HEK293 (cell line): ENCODE measurements at regions not wholly inside any gene's neighbourhood (a gene's known extent, or its start where the extent isn't known, plus 50 kb on each side); places are given as distances from the start of the nearest gene placed in this dataset.

ENCODE experiments used
- CTCF ChIA-PET: fragments of 350-600 bp; formaldehyde crosslinking; extraction: SDS; loops from one replicate; lab custom pipeline; 2021; ENCODE audit warnings: antibody characterized with exemption; lab: Yijun Ruan, JAX
- POLR2A ChIA-PET: fragments of 300-600 bp; formaldehyde crosslinking; extraction: SDS; loops from one replicate; lab custom pipeline; 2020; ENCODE audit warnings: antibody characterized with exemption, inconsistent platforms; lab: Yijun Ruan, JAX
- H3K27ac ChIP-seq: fragments of 200-500 bp; sonication (Bioruptor generic); 2 replicates; pipeline ENCODE4 v1.5.1; 2014; ENCODE audit warnings: low read depth, low read length, control low read depth, inconsistent platforms; ENCODE audit errors: extremely low read depth
- H3K36me3 ChIP-seq, 2 experiments: fragments of 200-500 bp in 1 of 2; sonication (Bioruptor generic) in 1 of 2; 1 replicate in 1 of 2; 2 replicates in 1 of 2; pipeline ENCODE4 v1.5.1; 2014 to 2017; ENCODE audit warnings: inconsistent platforms in 2 of 2, low read length in 2 of 2; ENCODE audit not compliant: control insufficient read depth in 2 of 2, insufficient read depth in 1 of 2
- H3K4me1 ChIP-seq: fragments of 200-500 bp; sonication (Bioruptor generic); 2 replicates; pipeline ENCODE4 v1.5.1; 2014; ENCODE audit warnings: mild to moderate bottlenecking, low read length, inconsistent platforms; ENCODE audit not compliant: control insufficient read depth, insufficient read depth
- H3K4me3 ChIP-seq: 2 replicates; pipeline ENCODE4 v1.5.1; 2011; ENCODE audit warnings: low read depth, mild to moderate bottlenecking, control low read depth, low read length, moderate library complexity
- H3K9me3 ChIP-seq: fragments of 200-500 bp; sonication (Bioruptor generic); 2 replicates; pipeline ENCODE4 v1.5.1; 2014; ENCODE audit warnings: low read depth, low read length, inconsistent platforms; ENCODE audit not compliant: control insufficient read depth, insufficient read depth
- RBAK ChIP-seq: fragments of 450-650 bp; formaldehyde crosslinking; IDR thresholded peaks from 2 replicates; pipeline ENCODE4 v1.5.1; 2016; ENCODE audit warnings: missing biosample characterization, missing genetic modification characterization
- ZBTB17 ChIP-seq: fragments of 450-650 bp; formaldehyde crosslinking; IDR thresholded peaks from 2 replicates; pipeline ENCODE4 v1.5.1; 2016; ENCODE audit warnings: missing biosample characterization, missing genetic modification characterization
- ZNF132 ChIP-seq: fragments of 450-650 bp; formaldehyde crosslinking; IDR thresholded peaks from 2 replicates; pipeline ENCODE4 v1.5.1; 2017; ENCODE audit warnings: missing biosample characterization, missing genetic modification characterization, borderline replicate concordance
- ZNF221 ChIP-seq: fragments of 450-650 bp; formaldehyde crosslinking; IDR thresholded peaks from 2 replicates; pipeline ENCODE4 v1.5.1; 2017; ENCODE audit warnings: missing biosample characterization, missing genetic modification characterization, borderline replicate concordance
- ZNF23 ChIP-seq: fragments of 450-650 bp; formaldehyde crosslinking; IDR thresholded peaks from 2 replicates; pipeline ENCODE4 v1.5.1; 2016; ENCODE audit warnings: missing biosample characterization, missing genetic modification characterization, borderline replicate concordance
- ZNF350 ChIP-seq: fragments of 450-650 bp; formaldehyde crosslinking; IDR thresholded peaks from 2 replicates; pipeline ENCODE4 v1.5.0; 2017; ENCODE audit warnings: missing biosample characterization, mild to moderate bottlenecking, missing genetic modification characterization
- ZNF416 ChIP-seq: fragments of 450-650 bp; formaldehyde crosslinking; IDR thresholded peaks from 2 replicates; pipeline ENCODE4 v1.5.1; 2016; ENCODE audit warnings: missing biosample characterization, missing genetic modification characterization
- ZNF501 ChIP-seq: fragments of 450-650 bp; formaldehyde crosslinking; IDR thresholded peaks from 2 replicates; pipeline ENCODE4 v1.5.1; 2016; ENCODE audit warnings: missing biosample characterization, missing genetic modification characterization
- ZNF549 ChIP-seq: fragments of 450-650 bp; IDR thresholded peaks from 2 replicates; pipeline ENCODE4 v1.5.1; 2018; ENCODE audit warnings: missing biosample characterization, missing genetic modification characterization, mild to moderate bottlenecking, inconsistent platforms, moderate library complexity
- ZNF555 ChIP-seq: fragments of 450-650 bp; formaldehyde crosslinking; conservative IDR thresholded peaks from 2 replicates; pipeline ENCODE4 v1.5.1; 2017; ENCODE audit warnings: missing biosample characterization, mild to moderate bottlenecking, missing genetic modification characterization, inconsistent platforms
- ZNF776 ChIP-seq: fragments of 450-650 bp; formaldehyde crosslinking; IDR thresholded peaks from 2 replicates; pipeline ENCODE4 v1.5.0; 2017; ENCODE audit warnings: missing biosample characterization, missing genetic modification characterization, borderline replicate concordance
- ZSCAN30 ChIP-seq: fragments of 450-650 bp; IDR thresholded peaks from 2 replicates; pipeline ENCODE4 v1.5.1; 2018; ENCODE audit warnings: missing biosample characterization, mild to moderate bottlenecking, missing genetic modification characterization, moderate library complexity
- TF ChIP-seq, protein P1 (sequence below): fragments of 450-650 bp; formaldehyde crosslinking; IDR thresholded peaks from 2 replicates; pipeline ENCODE4 v1.5.1; 2016; ENCODE audit warnings: missing biosample characterization, missing genetic modification characterization
- TF ChIP-seq, protein P2 (sequence below): fragments of 450-650 bp; formaldehyde crosslinking; IDR thresholded peaks from 2 replicates; pipeline ENCODE4 v1.5.1; 2016; ENCODE audit warnings: missing biosample characterization, missing genetic modification characterization
- TF ChIP-seq, protein P3 (sequence below): fragments of 450-650 bp; formaldehyde crosslinking; IDR thresholded peaks from 2 replicates; pipeline ENCODE4 v1.5.1; 2016; ENCODE audit warnings: missing biosample characterization, missing genetic modification characterization
- TF ChIP-seq, protein P4 (sequence below): fragments of 450-650 bp; formaldehyde crosslinking; IDR thresholded peaks from 2 replicates; pipeline ENCODE4 v1.5.1; 2016; ENCODE audit warnings: missing biosample characterization, missing genetic modification characterization
- TF ChIP-seq, protein P5 (sequence below): fragments of 450-650 bp; formaldehyde crosslinking; conservative IDR thresholded peaks from 2 replicates; pipeline ENCODE4 v1.5.1; 2016; ENCODE audit warnings: low read depth, missing biosample characterization, missing genetic modification characterization

DNA sequence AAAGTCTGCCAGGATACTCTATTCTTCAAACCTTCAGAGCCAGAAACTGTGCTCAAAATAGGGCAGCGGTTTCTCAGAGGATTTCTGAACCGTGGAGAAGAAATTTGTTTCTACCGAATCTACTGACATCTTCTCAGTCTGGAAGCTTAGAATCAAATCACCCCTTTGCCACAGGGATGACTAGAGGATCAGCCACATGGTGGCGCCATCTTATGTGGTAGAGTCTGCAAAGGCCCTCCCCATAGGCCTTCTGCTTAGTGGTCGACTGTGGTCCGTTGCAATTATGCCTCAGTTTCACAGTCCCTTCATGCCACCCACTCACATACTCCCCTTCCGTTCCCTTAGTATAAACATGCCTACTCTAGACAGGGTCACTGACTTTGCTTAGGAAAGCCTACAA lies 680.7 kb upstream of the SPANXN1 start:
- H3K36me3 ChIP-seq = no peaks in the 10 kb centered on the region
- POLR2A ChIA-PET = no interaction called here
- H3K27ac ChIP-seq = no peak overlapping the region
- H3K4me3 ChIP-seq = no peak overlapping the region
- H3K9me3 ChIP-seq = no peaks in the 10 kb centered on the region
- H3K4me1 ChIP-seq = no peaks in the 10 kb centered on the region
- TF ChIP-seq ZNF416 (no peak), ZNF350 (no peak), ZNF132 (tag by site-specific recombination) (no peak), ZNF549 (tag by site-specific recombination) (no peak), ZNF23 (tag by site-specific recombination) (no peak), ZNF555 (tag by site-specific recombination) (no peak), ZNF501 (tag by site-specific recombination) (no peak), RBAK (tag by site-specific recombination) (no peak), ZNF776 (tag by site-specific recombination) (no peak), ZBTB17 (no peak), ZNF221 (tag by site-specific recombination) (no peak), ZSCAN30 (tag by site-specific recombination) (no peak)
- TF ChIP-seq, protein P1, sequence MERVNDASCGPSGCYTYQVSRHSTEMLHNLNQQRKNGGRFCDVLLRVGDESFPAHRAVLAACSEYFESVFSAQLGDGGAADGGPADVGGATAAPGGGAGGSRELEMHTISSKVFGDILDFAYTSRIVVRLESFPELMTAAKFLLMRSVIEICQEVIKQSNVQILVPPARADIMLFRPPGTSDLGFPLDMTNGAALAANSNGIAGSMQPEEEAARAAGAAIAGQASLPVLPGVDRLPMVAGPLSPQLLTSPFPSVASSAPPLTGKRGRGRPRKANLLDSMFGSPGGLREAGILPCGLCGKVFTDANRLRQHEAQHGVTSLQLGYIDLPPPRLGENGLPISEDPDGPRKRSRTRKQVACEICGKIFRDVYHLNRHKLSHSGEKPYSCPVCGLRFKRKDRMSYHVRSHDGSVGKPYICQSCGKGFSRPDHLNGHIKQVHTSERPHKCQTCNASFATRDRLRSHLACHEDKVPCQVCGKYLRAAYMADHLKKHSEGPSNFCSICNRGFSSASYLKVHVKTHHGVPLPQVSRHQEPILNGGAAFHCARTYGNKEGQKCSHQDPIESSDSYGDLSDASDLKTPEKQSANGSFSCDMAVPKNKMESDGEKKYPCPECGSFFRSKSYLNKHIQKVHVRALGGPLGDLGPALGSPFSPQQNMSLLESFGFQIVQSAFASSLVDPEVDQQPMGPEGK (tag by site-specific recombination) = no peak
- TF ChIP-seq, protein P2, sequence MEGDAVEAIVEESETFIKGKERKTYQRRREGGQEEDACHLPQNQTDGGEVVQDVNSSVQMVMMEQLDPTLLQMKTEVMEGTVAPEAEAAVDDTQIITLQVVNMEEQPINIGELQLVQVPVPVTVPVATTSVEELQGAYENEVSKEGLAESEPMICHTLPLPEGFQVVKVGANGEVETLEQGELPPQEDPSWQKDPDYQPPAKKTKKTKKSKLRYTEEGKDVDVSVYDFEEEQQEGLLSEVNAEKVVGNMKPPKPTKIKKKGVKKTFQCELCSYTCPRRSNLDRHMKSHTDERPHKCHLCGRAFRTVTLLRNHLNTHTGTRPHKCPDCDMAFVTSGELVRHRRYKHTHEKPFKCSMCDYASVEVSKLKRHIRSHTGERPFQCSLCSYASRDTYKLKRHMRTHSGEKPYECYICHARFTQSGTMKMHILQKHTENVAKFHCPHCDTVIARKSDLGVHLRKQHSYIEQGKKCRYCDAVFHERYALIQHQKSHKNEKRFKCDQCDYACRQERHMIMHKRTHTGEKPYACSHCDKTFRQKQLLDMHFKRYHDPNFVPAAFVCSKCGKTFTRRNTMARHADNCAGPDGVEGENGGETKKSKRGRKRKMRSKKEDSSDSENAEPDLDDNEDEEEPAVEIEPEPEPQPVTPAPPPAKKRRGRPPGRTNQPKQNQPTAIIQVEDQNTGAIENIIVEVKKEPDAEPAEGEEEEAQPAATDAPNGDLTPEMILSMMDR (tag by site-specific recombination) = no peak
- TF ChIP-seq, protein P3, sequence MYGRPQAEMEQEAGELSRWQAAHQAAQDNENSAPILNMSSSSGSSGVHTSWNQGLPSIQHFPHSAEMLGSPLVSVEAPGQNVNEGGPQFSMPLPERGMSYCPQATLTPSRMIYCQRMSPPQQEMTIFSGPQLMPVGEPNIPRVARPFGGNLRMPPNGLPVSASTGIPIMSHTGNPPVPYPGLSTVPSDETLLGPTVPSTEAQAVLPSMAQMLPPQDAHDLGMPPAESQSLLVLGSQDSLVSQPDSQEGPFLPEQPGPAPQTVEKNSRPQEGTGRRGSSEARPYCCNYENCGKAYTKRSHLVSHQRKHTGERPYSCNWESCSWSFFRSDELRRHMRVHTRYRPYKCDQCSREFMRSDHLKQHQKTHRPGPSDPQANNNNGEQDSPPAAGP (tag by site-specific recombination) = no peak
- TF ChIP-seq, protein P4, sequence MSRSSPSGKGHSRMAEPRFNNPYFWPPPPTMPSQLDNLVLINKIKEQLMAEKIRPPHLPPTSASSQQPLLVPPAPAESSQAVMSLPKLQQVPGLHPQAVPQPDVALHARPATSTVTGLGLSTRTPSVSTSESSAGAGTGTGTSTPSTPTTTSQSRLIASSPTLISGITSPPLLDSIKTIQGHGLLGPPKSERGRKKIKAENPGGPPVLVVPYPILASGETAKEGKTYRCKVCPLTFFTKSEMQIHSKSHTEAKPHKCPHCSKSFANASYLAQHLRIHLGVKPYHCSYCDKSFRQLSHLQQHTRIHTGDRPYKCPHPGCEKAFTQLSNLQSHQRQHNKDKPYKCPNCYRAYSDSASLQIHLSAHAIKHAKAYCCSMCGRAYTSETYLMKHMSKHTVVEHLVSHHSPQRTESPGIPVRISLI = no peak
- TF ChIP-seq, protein P5, sequence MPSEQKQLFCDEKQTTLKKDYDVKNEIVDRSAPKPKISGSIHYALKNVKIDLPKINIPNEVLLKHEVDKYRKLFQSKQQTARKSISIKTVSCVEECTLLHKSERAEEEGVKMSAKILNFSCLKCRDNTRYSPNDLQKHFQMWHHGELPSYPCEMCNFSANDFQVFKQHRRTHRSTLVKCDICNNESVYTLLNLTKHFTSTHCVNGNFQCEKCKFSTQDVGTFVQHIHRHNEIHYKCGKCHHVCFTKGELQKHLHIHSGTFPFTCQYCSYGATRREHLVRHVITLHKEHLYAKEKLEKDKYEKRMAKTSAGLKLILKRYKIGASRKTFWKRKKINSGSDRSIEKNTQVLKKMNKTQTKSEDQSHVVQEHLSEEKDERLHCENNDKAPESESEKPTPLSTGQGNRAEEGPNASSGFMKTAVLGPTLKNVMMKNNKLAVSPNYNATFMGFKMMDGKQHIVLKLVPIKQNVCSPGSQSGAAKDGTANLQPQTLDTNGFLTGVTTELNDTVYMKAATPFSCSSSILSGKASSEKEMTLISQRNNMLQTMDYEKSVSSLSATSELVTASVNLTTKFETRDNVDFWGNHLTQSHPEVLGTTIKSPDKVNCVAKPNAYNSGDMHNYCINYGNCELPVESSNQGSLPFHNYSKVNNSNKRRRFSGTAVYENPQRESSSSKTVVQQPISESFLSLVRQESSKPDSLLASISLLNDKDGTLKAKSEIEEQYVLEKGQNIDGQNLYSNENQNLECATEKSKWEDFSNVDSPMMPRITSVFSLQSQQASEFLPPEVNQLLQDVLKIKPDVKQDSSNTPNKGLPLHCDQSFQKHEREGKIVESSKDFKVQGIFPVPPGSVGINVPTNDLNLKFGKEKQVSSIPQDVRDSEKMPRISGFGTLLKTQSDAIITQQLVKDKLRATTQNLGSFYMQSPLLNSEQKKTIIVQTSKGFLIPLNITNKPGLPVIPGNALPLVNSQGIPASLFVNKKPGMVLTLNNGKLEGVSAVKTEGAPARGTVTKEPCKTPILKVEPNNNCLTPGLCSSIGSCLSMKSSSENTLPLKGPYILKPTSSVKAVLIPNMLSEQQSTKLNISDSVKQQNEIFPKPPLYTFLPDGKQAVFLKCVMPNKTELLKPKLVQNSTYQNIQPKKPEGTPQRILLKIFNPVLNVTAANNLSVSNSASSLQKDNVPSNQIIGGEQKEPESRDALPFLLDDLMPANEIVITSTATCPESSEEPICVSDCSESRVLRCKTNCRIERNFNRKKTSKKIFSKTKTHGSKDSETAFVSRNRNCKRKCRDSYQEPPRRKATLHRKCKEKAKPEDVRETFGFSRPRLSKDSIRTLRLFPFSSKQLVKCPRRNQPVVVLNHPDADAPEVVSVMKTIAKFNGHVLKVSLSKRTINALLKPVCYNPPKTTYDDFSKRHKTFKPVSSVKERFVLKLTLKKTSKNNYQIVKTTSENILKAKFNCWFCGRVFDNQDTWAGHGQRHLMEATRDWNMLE (tag by site-specific recombination) = no peak
- CTCF ChIA-PET = interaction anchor here (0.9 kb wide), 1 partner anchor 9 kb away, joined by 5 read pairs; no protein-coding TSS in a partner anchor
